Suppressor macrophage treated with lipopolysaccharide for 1 hour (primary cell): ENCODE measurements at regions not wholly inside any gene's neighbourhood (a gene's known extent, or its start where the extent isn't known, plus 50 kb on each side); places are given as distances from the start of the nearest gene placed in this dataset.

ENCODE experiments used
- DNase-seq, 3 donors: peaks; one replicate each; pipeline ENCODE4 v3.0.0-alpha.2; 2020 to 2022

DNA sequence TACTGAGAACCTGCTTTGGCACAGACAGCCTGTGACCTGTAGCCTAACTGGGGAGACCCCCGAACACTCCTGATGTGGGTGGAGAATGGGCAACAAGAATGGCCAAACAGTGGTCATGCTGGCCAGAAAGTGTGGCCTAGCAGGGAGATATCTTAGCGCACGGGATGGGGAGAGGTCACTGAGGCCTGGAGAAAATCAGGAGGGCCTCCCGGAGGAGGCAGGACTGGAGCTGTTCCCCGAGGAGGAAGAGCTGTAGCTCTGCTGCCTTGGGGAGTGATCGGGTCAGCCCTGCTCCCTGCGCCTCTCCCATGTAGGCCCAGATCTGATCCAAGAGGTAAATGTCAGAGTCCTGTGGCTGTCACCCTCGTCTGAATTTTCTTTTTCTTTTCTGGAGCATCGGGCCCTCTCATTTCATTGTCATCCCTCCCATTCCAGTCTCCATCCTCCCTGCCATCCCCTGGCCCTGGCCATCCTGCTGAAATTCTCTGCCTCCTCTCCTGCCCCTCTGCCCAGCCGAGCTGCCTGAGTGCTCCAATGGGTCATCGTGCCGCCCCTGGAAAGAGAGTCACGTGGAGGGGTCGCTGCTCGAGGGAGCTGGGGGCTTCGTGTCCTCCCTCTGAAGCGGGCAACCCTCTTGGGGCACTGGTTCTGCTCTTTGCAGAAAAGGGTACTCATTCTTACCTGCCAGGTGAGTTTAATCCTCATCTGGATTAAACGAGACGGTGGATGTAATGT is 242.9 kb downstream of the HAUS1 start:
- no peak for DNase-seq

DNA sequence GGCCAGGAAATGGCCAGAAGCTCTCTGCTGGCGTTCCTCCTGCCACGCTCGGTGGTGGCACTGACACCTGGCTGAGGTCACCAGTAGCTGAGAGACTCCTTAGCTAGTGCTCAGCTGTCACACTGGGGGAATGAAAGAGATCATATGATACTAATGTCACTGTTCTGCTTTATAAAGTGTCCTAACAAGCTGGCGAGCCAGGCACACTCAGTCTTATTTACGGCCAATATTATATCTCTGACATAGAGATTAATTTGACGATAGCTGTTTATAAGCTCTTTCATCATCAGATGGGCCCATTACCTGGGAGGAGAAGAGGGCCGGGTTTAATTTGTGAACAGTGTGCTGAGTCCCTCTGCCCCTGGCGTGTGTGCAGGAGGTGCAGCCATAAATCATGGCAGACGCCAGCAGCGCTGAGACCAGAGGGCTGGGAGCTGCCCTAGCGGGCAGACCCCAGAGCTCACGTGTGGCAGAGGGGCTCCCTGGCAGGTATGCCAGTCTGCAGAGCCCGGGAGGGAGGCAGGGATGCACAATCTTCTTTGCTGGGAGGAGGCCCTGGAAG is 246.5 kb downstream of the HAUS1 start:
- no peak for DNase-seq

DNA sequence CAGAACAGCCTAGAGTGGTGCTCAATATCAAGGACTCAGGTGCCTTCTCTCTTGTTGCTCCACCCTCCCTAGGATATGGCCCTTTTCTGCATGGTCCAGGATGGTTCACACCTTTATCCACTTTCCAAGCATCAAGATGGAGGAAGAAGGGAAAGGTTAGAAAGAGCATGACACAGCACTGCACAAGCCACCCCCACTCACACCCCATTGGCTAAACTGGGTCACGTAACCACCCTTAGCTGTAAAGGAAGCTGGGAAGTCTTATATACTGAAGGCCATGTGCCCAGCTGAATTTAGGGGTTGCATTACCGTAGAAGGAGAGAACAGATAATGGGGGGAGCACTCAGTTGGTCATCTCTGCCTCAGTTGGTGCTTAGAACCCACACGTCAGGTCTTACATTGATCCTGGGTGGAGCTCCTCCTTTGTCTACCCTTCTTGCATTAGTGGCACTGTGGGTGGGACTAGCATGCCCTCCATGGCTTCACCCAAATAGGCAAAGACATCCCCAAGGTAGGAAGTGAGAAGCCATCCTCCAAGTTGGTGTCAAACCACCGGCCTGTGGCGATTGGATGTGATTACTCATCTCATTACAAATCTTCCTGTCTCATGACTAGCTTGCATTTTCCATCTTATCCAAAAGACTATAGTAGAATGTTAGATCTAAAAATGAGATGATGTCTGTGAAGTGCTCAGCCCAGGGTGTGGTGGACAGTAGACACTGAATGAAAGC is 248.5 kb downstream of the HAUS1 start:
- DNase-seq, result peak in 2 of 3 donors; percentile 9 to 35

DNA sequence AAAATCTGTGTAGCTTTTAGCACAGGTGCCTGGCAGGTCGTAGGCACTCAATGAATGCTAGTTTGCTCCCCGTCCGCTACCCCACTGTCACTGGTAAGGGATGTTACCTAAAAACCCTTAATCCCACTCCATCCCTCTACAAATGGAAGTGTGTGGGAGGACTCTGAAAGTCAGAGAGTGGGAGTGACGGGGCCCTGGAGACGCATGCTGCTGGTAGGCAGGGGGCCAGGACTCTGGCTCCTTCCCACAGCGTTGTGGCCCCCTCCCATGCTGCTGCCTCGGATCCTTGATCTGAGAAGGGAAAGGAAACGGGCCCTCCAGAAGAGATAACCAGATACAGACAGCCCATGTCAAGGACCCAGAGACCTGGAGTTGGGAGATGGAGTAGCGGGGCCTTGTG is 249.3 kb downstream of the HAUS1 start:
- no peak for DNase-seq

DNA sequence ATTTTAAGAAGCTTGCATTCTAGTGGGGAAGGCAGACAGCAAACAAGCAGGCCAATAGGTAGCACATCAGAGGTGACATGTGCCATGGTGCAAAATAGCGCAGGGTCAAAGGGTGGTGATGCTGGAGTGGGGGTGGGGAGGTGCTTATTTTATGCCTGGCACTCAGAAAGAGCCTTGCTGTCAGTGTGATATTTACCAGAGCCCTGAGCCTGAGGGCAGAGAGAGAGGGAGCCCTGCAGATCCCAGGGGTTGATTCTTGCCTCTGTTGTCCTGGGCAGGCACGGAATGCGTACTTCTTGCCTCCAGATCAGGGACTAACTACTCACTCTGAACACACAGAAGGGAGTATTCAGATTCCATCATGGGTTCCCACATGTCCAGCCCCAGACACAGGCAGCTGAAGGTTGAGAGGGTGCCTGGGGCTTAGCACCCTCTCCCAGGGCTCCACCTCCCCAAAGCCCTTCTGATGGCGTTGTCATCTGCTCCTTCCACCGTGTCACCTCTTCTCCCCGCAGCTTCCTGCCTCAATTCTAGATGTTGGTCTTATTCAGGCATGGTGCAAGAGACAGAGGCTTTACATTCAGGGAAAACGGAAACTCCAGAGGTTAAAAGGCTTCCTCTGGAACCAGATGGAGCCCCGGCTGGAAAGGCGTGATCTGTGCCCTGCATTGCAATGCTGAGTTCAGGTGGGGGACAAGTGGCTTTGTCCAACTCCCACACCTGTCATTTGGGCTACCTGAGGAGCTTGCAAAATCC is 252.3 kb downstream of the HAUS1 start:
- no peak for DNase-seq

DNA sequence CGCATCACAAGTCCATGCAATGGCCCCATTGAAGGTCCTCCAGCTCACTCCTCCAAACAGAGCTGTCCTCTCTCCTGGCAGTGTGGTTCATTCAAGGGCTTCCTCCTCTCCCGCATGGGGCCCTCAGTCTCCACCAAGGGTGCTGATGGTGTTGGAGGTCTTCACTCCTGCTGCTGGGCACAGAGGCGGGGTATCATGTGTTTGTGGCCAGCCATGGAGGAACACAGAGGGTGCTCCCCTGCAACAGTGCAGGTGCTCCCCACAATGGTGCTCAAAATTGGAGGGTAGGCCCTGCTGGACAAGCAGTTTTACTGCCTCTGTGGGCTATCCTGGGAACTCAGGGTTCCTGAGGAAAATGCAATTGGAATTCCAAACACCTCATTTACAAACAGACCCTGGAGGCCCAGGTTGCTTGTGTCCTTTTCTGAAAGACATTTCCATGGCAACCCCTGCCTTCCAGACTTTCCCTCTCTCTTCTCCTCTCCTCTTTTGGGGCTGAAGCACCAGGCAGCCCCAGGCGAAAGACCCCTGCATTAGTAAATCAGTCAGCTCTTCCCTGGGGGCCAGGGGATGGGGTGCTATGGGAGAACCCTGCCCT is 256.0 kb downstream of the HAUS1 start:
- DNase-seq, result no peak

DNA sequence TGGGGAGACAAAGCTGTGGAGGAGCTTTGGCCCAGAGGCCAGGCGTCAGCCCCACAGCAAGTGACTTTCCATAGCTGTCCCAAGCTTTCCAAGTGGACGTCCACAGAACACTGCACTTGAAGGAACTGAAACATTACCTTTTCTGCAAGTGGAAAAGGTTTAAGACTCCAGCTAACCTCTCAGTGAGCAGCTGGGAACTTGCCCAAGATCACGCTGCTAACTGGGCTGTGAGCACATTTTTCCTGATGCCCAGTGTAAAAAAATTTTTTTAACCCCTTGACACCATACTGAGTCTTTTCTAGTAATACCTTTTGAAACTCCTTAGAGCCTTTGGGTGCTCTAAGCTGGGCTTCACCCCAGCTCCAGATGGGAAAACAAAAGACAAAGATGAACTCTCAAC is 256.7 kb downstream of the HAUS1 start:
- DNase-seq, result no peak

DNA sequence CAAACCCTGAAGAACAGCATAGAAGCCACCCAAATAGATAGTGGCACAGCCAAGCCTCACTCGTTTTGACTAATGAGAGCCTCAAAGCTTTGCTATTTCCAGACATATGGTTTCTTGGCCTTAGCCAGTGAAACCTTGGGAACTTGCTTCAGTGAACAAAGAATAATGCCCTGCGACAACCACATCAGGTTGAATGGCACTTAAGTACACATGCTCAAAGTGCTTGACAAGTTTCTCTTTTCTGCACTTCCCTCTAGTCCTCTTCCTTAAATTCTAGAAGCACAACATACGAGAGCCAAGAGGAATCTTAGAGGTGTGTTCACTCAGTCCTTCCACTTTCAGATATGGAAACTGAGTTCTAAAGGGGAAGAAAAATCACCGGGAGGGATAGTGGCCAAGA is 258.3 kb downstream of the HAUS1 start:
- no peak for DNase-seq

DNA sequence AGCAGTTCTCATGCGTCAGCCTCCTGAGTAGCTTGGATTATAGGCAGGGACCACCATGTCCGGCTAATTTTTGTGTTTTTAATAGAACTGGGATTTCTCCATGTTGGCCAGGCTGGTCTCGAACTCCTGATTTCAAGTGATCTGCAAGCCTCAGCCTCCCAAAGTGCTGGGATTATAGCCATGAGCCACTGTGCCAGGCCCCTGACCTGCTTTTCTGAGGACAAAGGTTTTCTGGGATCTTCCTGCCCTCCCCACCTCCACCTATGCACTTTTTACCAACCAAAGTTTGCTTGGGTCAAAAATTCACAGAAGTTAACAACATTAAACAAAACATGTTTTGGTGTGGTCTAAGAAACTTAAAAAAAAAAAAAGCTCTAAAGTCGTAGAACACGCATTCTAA is 259.9 kb downstream of the HAUS1 start:
- no peak for DNase-seq

DNA sequence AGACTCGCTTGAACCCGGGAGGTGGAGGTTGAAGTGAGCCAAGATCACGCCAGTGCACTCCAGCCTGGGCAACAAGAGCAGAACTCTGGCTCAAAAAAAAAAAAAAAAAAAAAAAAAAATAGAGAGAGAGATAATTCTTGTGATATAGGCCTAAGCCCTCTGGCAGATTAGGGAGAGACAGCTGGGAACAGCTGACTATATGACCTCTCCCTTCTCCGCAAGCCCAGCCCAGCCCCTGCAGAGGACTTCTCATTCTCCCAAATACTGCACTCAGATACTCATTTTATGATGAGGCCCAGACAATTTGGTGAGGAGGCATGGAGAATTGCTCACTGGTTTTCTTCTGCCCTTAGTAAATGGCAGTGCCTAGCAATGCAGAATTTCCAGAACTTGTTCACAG is 262.0 kb downstream of the HAUS1 start:
- no peak for DNase-seq

DNA sequence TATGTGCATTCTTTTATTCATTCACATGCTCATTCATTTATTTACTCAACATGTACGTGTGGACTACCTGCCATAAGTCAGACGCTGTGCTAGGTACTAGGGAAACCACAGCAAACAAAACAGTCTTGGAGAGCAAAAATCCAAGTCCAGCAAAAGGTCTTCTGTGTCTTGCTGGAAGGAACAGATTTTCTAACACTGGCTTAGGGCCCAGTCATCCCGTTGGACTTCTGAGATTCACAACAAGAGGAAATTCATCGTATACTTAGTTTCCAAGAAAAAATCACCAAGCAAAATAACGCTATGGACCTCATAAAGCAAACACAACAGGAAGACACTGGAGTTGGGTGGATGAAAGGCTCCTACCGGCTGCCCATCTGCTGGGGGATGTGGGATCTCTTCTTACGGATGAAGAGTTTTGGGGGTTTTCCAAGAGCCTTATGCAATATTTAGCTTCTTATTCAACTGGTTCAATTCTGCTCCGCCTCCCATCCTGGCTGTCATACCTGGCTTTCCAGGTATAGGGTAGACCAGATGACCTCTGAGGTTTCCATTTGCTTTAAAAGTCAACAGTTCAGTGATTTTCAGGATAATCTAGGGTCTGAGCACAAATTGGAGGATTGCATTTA is 262.7 kb downstream of the HAUS1 start:
- no peak for DNase-seq

DNA sequence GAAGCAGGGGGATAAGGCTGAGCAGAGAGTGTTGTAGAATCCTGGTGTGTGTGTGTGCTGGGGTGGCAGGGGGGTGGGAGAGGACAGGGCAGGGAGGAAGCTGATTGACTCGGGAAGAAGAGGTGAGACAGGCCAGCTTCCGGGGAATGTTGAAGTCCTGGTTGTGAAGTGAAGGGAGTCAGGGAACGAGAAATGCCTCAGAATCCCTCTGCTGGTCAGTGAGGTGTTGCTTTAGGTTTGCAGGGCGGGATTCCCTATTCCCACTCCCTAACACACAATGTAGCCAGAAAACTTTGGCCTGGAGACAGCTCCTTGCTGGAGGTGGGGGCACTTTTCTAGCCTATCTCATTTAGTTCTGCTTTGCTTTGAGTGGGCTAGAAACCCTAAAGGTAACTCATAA is 265.1 kb downstream of the HAUS1 start:
- no peak for DNase-seq

DNA sequence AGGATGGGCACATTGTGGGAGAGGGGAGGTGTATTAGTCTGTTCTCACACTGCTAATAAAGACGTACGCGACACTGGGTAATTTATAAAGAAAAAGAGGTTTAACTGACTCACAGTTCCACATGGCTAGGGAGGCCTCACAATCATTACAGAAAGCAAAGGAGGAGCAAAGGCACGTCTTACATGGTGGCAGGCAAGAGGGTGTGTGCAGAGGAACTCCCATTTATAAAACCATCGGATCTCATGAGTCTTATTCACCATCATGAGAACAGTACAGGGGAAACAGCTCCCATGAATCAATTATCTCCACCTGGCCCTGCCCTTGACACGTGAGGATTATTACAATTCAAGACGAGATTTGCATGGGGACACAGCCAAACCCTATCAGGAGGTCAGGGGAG is 266.7 kb downstream of the HAUS1 start:
- no peak for DNase-seq

DNA sequence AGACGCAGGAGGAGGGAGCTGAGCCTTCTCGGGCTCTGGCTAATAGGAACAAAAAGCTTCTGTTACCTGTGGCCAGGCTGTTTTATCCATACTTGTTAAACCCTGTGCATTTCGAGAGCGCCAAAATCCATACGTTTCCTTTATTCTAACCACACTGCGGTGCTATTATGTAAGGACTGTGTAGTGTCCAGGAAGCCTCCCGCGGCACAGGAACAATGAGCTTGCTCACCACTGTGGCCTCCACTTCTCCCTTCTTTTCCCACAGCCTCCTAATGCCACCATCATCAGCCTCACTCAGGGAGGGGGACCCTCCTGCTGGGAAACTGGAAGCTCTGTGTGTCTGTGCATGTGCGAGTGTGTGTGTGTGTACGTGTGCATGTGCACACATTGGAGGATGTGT is 268.5 kb downstream of the HAUS1 start:
- no peak for DNase-seq

DNA sequence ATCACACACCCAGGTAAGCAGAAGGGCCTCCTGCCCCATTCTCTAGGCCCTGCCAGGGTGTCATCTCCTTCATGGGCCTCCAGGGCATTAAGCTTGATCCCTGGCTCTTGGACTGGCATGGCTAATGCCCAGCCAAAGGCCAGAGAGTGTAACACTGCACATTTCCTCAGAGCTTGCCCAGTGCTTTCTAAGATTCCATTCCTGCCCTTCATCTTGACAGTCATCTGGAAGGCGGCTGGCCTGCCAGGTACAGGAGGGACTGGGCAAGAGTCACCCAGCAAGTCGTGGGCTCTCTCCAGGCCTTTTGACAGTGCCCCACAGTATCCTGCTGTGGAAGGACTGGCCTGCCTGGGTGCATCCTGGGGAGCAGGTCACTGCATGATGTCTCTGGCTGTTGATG is 268.9 kb downstream of the HAUS1 start:
- no peak for DNase-seq

DNA sequence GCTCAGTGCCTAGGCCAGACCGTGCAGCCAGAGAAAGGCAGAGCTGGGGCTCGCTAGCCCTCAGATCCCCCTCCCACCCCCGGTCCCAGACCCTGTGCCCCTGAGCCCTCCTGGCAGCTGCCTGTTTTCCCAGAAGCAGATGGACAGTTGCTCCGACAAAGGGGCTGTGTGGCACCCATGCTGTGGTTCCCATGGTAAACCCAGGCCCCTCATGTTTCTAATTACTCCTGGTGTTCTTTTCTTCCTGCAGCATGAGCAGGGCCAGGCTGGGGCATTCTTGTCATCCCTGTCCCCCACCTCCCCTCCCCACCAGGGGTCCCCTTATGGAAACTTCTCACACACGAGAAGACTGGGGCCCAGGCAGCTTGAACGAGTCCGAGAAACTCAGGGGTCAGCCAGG is 269.6 kb downstream of the HAUS1 start:
- no peak for DNase-seq

DNA sequence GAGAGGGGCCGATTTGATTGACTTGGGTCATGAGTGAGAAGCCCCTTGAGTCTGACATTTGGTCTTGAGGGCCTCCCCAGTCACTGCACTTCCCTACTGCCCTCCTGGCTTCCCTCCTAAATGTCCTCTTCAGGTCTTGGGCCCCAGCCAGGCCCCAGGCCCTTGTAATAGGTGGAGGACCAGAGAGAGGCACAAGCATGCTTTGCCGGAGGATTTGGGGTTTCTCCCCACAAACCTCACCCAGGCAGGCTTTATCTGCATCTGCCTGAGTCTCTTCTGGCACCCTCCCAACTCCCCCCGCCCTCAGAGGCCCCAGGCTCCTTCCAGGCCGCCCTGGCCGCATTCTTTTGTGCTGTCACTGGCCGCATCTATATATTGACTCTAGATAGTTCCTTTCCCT is 270.7 kb downstream of the HAUS1 start:
- no peak for DNase-seq

DNA sequence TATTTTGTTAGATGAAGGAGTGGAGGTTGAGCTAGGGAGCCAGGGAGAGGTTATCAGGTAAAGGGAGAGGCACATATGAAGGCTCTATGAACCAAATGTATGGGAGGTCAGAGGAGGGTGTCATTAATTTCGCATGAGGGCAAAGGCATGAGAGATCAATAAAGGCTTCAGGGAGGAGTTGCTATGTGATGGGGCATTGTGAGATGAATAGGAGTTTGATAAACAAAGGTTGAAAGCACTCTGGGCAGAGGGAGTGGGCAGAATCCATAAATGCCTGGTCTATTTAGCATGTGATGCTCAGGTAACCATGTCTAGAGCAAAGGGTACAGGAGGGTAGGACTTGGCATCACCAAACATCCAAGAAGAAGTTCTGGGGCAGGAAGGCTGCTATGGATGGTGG is 273.4 kb downstream of the HAUS1 start:
- DNase-seq, result no peak

DNA sequence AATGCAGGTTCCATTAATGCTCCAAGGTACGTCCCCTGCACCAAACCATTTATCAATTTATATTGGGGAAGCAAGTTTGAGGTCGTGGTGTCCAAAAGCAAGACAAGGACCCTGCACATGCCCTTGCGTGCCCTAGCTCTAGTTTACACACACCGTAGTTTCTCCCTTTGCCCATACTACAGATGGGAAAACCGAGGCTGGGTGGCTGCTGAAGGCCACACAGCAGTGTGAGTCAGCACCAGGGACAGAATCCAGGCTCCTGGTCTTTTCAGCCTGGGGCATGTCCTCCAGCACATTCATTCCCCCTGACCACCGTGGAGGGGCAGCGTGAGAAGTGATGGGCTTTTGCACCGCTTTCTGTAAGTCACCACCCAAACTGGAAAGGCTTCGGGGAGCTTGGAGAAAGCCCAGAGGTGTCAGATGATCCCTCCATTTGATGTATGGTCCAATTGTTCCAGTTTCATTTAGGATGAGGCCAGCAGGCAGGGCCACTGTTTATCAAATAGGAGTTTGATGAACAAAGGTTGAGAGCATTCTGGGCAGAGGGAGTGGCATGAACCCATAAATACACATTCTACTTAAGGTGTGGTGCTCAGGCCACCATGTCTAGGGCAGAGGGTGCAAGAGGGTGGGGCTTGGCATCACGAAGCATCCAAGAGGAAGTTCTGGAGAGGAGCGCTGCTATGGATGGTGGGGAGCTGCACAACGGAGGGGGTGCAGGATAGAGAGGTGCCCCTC is 274.1 kb downstream of the HAUS1 start:
- no peak for DNase-seq

DNA sequence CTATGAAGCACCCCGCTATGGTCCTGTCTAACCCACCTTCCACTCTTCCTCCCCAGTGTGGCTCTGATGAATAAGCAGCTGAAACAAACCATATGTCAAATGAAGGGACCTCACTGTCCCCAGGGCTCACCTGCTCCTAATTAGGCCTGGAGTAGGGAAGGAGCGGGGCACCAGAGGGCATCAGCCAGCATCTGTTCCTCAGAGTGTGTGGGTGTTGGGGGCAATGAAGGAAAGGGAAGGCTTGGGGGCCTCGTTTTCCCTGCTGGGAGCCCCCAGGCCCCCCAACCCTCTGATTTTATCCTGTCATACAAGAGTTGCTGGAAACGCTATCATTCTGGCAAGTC is 274.7 kb downstream of the HAUS1 start:
- DNase-seq, result no peak

DNA sequence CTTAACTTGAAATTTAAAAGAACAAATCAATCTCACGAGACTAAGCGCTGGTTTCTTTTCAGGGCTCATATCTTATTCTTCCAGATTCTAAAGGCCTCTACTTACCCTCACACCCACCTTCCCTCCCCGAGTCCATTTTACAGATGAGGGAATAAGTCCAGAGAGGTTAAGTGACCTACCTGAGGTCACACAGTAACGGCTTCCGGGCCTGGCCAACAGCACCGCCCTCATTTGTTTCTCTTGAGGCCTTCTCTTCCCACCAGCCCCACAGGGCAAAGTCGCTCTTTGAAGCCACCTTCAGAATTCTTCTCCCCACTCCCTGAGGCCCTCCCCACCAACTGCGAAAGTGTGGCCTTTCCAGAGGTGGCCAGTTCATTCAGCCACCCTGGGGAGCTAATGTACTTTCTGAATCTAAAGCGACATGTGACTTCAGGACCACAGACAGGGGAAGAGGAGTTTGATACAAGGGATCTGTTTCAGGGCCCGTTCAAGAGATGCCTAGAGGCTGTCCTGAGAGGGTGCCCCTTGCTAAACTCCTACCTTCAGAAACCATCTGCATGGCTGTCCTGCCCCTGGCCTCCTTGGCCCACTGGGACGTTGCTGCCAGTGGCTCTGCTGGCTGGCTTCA is 275.3 kb downstream of the HAUS1 start:
- DNase-seq, result no peak

DNA sequence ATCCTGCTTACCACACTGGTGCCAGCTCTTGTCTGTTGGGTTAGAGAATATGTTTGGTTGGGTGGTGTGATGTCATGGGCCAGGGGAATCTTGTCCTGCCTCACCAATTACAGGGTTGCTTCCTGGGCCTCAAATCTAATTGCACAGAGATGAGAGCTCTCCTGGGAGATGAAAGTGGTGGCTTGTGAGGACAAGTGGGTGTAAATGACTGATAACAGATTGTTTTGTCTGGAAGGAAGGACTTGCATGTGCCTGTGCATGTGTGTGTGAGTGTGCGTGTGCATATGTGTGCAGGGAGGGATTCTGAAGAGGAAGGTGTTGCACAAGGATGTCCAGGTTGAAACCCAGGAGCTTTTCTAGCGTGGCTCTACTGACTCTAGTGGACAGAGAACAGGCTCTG is 271.9 kb downstream of the LOXHD1 start:
- no peak for DNase-seq
